ENCODE measurements at regions not wholly inside any gene's neighbourhood (a gene's known extent, or its start where the extent isn't known, plus 50 kb on each side); places are given as distances from the start of the nearest gene placed in this dataset.

DNA sequence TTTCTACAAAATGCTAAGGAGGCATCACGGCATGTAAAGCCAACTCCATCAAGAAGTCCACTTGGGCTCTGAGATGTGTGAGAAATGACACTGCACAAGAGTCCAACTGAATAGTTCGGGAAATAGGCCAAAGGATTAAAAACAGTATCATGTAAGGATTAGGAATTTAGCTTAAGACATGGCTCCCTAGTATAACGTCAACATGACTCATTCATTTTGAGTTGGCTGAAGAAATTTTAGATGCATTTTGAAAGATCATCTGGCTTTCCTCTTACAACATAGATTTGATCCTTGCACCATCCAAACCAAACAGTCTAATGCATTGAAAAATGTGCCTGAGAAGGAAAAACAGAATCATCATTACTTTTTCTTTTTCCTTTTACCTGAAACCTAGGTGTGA lies 109.3 kb upstream of the MME start:
- TF ChIP-seq, protein P1, sequence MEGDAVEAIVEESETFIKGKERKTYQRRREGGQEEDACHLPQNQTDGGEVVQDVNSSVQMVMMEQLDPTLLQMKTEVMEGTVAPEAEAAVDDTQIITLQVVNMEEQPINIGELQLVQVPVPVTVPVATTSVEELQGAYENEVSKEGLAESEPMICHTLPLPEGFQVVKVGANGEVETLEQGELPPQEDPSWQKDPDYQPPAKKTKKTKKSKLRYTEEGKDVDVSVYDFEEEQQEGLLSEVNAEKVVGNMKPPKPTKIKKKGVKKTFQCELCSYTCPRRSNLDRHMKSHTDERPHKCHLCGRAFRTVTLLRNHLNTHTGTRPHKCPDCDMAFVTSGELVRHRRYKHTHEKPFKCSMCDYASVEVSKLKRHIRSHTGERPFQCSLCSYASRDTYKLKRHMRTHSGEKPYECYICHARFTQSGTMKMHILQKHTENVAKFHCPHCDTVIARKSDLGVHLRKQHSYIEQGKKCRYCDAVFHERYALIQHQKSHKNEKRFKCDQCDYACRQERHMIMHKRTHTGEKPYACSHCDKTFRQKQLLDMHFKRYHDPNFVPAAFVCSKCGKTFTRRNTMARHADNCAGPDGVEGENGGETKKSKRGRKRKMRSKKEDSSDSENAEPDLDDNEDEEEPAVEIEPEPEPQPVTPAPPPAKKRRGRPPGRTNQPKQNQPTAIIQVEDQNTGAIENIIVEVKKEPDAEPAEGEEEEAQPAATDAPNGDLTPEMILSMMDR (IDR thresholded peaks at IDR 0.05; ENCODE audit: low read length, missing control alignments), result no peak
- DNase-seq (ENCODE audit: low read depth), result peak; percentile 96
- H3K4me3 ChIP-seq (replicated peaks; ENCODE audit: low read depth, low read length), result no peak overlapping the region

DNA sequence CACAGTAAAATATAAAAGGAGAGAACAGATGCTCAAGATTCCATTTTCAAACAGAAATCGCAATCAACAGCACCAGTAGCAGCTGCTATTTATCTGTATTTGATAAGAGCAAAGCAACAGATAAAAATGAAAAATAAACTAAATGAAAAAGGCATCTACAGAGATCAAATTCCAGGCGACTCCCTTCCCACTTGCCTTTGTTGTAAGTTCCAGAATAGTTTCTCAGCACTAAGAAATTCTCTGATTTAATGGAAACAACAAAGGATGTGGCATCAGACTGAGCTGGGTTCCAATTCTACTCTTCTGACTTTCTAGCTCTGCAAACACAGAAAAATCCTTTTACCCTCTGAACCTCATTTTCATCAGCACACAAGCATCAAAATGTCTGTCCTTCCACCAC lies 110.8 kb upstream of the MME start:
- no peak overlapping the region for H3K4me3 ChIP-seq (replicated peaks; ENCODE audit: low read depth, low read length)
- TF ChIP-seq, protein P1 (IDR thresholded peaks at IDR 0.05; ENCODE audit: low read length, missing control alignments), result no peak
- DNase-seq (ENCODE audit: low read depth), result peak; percentile 36

DNA sequence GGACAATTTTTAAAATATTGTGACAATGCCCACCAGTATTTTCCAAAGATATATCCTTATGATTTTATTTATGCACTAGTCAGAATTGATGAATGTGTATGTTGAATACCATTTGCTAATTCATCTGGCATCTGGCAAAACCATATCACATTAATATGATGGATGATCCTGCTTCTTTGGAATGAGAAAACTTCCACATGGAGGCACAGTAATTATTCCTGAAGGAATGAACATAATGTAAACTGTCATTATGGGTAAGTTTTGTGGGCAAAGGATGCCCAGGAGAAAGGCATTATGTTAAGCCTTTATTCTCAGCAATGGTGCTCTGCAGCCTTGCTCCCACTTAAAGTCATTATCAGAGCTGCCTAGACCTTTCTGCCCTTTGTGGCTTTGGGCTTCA lies 113.0 kb upstream of the MME start:
- TF ChIP-seq, protein P1 (IDR thresholded peaks at IDR 0.05; ENCODE audit: low read length, missing control alignments), result no peak
- no peak overlapping the region for H3K4me3 ChIP-seq (replicated peaks; ENCODE audit: low read depth, low read length)
- DNase-seq (ENCODE audit: low read depth), result peak; percentile 14

DNA sequence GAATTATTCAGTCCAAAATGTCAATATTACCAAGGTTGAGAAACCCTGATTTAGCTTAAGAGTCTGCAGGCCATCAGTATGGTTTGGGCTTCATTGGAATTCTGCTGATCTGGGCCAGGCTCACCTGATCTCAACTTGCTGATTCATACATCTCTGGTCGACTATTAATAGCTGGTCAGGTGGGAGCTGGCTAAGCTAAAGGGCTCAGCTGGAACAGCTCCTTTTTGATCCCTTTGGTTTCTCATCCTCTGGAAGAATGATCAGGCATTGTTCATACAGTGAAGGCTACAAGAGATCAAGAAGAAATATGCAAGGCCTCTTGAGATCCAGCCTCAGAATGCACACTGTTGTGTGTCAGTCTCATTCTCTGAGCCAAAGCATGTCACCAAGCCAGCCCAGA lies 123.3 kb upstream of the MME start:
- DNase-seq (ENCODE audit: low read depth), result no peak
- H3K4me3 ChIP-seq (replicated peaks; ENCODE audit: low read depth, low read length), result no peak overlapping the region
- TF ChIP-seq, protein P1 (IDR thresholded peaks at IDR 0.05; ENCODE audit: low read length, missing control alignments), result no peak

DNA sequence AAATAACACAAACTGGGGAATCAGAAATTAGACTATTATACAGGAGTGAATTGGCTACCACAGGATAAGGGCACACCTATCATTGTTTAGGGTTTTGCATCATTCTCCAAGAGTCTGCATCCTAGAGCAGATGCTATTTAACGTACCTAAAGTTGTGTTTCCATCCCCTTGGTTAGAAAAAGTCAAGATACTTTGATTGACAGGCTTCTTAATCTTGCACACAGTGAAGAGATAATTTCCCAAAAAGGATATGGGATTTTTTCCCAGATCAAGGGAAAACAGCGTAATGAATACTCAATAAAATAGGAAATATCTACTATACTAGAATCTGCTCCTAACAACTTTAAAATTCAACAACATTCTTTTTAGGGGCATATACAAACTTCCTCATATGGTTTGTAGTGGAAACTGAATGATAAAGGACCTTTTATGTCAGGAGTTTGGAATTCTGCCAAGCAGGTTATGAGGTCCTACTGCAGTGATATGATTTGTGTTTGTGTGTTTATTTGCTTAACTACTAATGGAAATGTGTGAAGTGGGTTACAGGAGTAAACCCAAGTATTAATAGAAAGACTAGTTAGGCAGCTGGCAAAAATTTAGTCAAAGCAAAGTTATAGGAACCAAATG lies 124.1 kb upstream of the MME start:
- DNase-seq (ENCODE audit: low read depth), result no peak
- TF ChIP-seq, protein P1 (IDR thresholded peaks at IDR 0.05; ENCODE audit: low read length, missing control alignments), result no peak
- H3K4me3 ChIP-seq (replicated peaks; ENCODE audit: low read depth, low read length), result no peak overlapping the region

DNA sequence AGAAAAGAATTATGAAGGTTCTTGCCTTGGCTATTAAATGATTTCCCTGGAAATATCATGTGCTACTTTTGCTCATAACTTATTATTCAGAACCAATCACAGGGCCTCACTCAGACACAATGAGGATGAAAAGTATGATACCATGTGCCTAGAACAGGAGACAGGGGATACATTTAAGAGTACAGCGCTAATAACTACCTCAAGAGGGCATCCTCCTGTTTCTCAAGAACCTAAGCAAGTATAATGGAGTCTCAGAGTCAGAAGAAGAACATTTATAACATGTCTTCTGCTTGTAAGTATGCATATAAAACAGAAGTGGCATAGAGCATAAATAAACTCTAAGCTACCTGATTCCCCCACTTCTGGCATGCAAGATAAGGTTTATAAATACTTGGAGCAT lies 125.4 kb upstream of the MME start:
- TF ChIP-seq, protein P1 (IDR thresholded peaks at IDR 0.05; ENCODE audit: low read length, missing control alignments), result peak; percentile 79
- H3K4me3 ChIP-seq (replicated peaks; ENCODE audit: low read depth, low read length), result no peak overlapping the region
- DNase-seq (ENCODE audit: low read depth), result peak; percentile 87

DNA sequence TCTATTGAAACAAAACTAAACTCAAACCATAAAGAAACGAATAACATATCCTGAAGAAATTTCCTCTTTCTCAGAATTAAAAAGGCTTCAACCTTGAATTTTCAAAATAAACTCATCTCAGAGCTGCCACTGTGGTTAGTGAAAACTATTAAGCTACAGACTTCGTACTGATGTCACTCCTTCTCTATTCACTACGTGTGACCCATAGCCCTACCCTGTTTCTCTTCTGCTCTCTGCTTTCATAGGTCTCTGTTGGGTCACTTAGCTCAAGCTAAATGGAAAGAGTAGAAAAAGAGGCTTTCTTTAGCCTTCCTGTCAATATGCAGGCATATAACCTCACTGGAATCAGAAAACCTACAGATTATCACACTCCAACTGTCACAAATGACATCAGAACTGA lies 126.6 kb upstream of the MME start:
- H3K4me3 ChIP-seq (replicated peaks; ENCODE audit: low read depth, low read length), result no peak overlapping the region
- DNase-seq (ENCODE audit: low read depth), result no peak
- TF ChIP-seq, protein P1 (IDR thresholded peaks at IDR 0.05; ENCODE audit: low read length, missing control alignments), result no peak
